Peyer's patch (tissue), 4 donors: ENCODE measurements at regions not wholly inside any gene's neighbourhood (a gene's known extent, or its start where the extent isn't known, plus 50 kb on each side); places are given as distances from the start of the nearest gene placed in this dataset.

ENCODE experiments used
- POLR2A ChIP-seq, 2 donors: fragments of 450-650 bp; IDR thresholded peaks; one replicate each; pipeline ENCODE4 v1.5.1; 2017; ENCODE audit warnings: antibody characterized with exemption in 2 of 2, mild to moderate bottlenecking in 2 of 2, moderate library complexity in 2 of 2
- TF ChIP-seq, protein P1 (sequence below), 6 experiments: fragments of 450-650 bp in 4 of 6; fragments of 200-600 bp in 2 of 6; sonication (generic) in 1 of 6; IDR thresholded peaks; one replicate each; pipeline ENCODE4 v1.5.1; 2017 to 2019; ENCODE audit warnings: antibody characterized with exemption in 6 of 6, mild to moderate bottlenecking in 3 of 6, moderate library complexity in 1 of 6

- TF ChIP-seq, protein P1, sequence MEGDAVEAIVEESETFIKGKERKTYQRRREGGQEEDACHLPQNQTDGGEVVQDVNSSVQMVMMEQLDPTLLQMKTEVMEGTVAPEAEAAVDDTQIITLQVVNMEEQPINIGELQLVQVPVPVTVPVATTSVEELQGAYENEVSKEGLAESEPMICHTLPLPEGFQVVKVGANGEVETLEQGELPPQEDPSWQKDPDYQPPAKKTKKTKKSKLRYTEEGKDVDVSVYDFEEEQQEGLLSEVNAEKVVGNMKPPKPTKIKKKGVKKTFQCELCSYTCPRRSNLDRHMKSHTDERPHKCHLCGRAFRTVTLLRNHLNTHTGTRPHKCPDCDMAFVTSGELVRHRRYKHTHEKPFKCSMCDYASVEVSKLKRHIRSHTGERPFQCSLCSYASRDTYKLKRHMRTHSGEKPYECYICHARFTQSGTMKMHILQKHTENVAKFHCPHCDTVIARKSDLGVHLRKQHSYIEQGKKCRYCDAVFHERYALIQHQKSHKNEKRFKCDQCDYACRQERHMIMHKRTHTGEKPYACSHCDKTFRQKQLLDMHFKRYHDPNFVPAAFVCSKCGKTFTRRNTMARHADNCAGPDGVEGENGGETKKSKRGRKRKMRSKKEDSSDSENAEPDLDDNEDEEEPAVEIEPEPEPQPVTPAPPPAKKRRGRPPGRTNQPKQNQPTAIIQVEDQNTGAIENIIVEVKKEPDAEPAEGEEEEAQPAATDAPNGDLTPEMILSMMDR (IDR thresholded peaks at IDR 0.05): no peak
- no peak for TF ChIP-seq POLR2A (IDR thresholded peaks at IDR 0.05)
These were observed 276.6 kb upstream of the GATB start for GRCh38 chr4:152037435-152037834.
